ENCODE measurements at regions not wholly inside any gene's neighbourhood (a gene's known extent, or its start where the extent isn't known, plus 50 kb on each side); places are given as distances from the start of the nearest gene placed in this dataset.
A peak's percentile ranks its signal among the peaks of the same experiment; 100 is the strongest.

DNA sequence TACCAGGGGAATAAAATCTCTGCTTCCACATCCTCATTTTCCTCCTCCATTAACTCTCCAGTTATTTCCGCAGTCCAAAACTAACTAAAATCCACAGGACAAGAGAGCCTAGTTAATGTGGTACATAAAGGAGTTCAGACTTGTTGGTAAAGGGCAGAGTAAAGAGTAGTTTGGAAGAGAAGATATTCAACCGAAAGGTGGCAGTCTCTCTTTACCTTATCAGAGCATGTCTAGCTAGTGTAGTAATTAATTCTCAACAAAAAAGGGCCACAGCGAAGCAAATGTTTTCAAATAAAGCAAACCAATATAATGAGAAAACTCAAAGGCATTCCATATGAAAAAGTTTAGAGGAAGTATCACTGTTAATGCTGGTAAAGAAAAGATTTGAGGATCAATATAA, 286.5 kb downstream of the GLUD2 start:
- Histone ChIP-seq H3K4me2 (ENCODE audit: low read depth, low read length) (no peak overlapping the region), H3K27me3 (replicated peaks; ENCODE audit: insufficient read depth, low read length) (no peaks in the 10 kb centered on the region), H2AFZ (ENCODE audit: low read length) (no peak overlapping the region), H3F3A (ENCODE audit: insufficient read depth, low read length) (no peaks in the 10 kb centered on the region), H3K9me2 (replicated peaks; ENCODE audit: insufficient read depth, low read length) (no peaks in the 10 kb centered on the region), H3K36me3 (replicated peaks; ENCODE audit: insufficient read depth, low read length) (no peaks in the 10 kb centered on the region), H3K27ac (ENCODE audit: low read length) (no peak overlapping the region), H3K79me2 (ENCODE audit: low read length) (no peaks in the 10 kb centered on the region), H3K4me3 (ENCODE audit: low read length) (no peak overlapping the region), H3K9ac (ENCODE audit: low read length) (no peak overlapping the region), H3K9me3 (replicated peaks; ENCODE audit: insufficient read depth, low read length) (no peaks in the 10 kb centered on the region), H4K20me1 (ENCODE audit: insufficient read depth, low read length) (no peaks in the 10 kb centered on the region), H3K4me1 (ENCODE audit: low read length) (no peaks in the 10 kb centered on the region)
- peak; percentile 23 for DNase-seq
- TF ChIP-seq, protein P1, sequence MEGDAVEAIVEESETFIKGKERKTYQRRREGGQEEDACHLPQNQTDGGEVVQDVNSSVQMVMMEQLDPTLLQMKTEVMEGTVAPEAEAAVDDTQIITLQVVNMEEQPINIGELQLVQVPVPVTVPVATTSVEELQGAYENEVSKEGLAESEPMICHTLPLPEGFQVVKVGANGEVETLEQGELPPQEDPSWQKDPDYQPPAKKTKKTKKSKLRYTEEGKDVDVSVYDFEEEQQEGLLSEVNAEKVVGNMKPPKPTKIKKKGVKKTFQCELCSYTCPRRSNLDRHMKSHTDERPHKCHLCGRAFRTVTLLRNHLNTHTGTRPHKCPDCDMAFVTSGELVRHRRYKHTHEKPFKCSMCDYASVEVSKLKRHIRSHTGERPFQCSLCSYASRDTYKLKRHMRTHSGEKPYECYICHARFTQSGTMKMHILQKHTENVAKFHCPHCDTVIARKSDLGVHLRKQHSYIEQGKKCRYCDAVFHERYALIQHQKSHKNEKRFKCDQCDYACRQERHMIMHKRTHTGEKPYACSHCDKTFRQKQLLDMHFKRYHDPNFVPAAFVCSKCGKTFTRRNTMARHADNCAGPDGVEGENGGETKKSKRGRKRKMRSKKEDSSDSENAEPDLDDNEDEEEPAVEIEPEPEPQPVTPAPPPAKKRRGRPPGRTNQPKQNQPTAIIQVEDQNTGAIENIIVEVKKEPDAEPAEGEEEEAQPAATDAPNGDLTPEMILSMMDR (IDR thresholded peaks at IDR 0.05; ENCODE audit: low read length), result peak; percentile 23; the same call in 1 of the 2 replicates
- TF ChIP-seq EZH2phosphoT487 (IDR thresholded peaks at IDR 0.05; ENCODE audit: low read length), result no peak
- no peak for TF ChIP-seq EZH2 (optimal IDR thresholded peaks at IDR 0.05; ENCODE audit: low read depth, low read length)

DNA sequence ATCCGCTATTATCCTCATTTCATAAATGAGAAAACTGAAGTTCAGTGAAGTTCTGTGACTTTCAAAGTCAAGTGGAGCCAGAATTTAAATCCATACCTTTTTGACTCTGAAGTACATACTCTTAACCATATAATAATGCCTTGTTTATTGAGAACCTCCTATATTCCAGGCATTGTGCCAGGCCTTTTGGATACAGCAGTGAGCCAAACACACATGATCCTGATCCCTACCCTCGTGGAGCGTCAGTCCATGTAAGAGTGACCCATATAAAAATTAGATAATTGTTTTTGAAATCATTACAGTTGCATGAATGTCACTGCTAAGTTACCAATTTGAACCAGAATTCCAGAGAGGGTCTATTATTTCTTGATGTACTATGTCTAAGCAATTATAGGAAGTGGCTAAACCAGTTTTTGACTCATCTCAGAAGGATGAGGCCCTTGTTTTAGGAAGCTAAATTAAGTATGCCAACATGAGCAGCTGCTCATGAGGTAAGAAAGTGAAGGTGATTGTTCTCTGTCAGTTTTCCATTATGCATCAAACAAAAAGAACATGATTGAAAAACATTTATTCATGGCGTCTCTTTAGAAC, 289.5 kb downstream of the GLUD2 start:
- Histone ChIP-seq H4K20me1 (ENCODE audit: insufficient read depth, low read length) (no peaks in the 10 kb centered on the region), H3K9ac (ENCODE audit: low read length) (no peak overlapping the region), H3K9me2 (replicated peaks; ENCODE audit: insufficient read depth, low read length) (no peaks in the 10 kb centered on the region), H3K27me3 (replicated peaks; ENCODE audit: insufficient read depth, low read length) (no peaks in the 10 kb centered on the region), H3K4me3 (ENCODE audit: low read length) (no peak overlapping the region), H3K79me2 (ENCODE audit: low read length) (no peaks in the 10 kb centered on the region), H3K9me3 (replicated peaks; ENCODE audit: insufficient read depth, low read length) (no peaks in the 10 kb centered on the region), H3K4me1 (ENCODE audit: low read length) (no peaks in the 10 kb centered on the region), H3K36me3 (replicated peaks; ENCODE audit: insufficient read depth, low read length) (no peaks in the 10 kb centered on the region), H3K27ac (ENCODE audit: low read length) (no peak overlapping the region), H2AFZ (ENCODE audit: low read length) (no peak overlapping the region), H3F3A (ENCODE audit: insufficient read depth, low read length) (no peaks in the 10 kb centered on the region), H3K4me2 (ENCODE audit: low read depth, low read length) (no peak overlapping the region)
- TF ChIP-seq EZH2 (optimal IDR thresholded peaks at IDR 0.05; ENCODE audit: low read depth, low read length), result no peak
- TF ChIP-seq, protein P1 (IDR thresholded peaks at IDR 0.05; ENCODE audit: low read length), result no peak
- no peak for TF ChIP-seq EZH2phosphoT487 (IDR thresholded peaks at IDR 0.05; ENCODE audit: low read length)
- DNase-seq, result no peak

GRCh38 chrX:121337816-121338215, 290.4 kb downstream of the GLUD2 start:
- Histone ChIP-seq H2AFZ (ENCODE audit: low read length) (no peak overlapping the region), H3K27ac (ENCODE audit: low read length) (no peak overlapping the region), H3K79me2 (ENCODE audit: low read length) (no peaks in the 10 kb centered on the region), H3K4me2 (ENCODE audit: low read depth, low read length) (no peak overlapping the region), H3K9me2 (replicated peaks; ENCODE audit: insufficient read depth, low read length) (no peaks in the 10 kb centered on the region), H3K9ac (ENCODE audit: low read length) (no peak overlapping the region), H3K27me3 (replicated peaks; ENCODE audit: insufficient read depth, low read length) (no peaks in the 10 kb centered on the region), H3F3A (ENCODE audit: insufficient read depth, low read length) (no peaks in the 10 kb centered on the region), H3K36me3 (replicated peaks; ENCODE audit: insufficient read depth, low read length) (no peaks in the 10 kb centered on the region), H3K4me1 (ENCODE audit: low read length) (no peaks in the 10 kb centered on the region), H3K4me3 (ENCODE audit: low read length) (no peak overlapping the region), H4K20me1 (ENCODE audit: insufficient read depth, low read length) (no peaks in the 10 kb centered on the region), H3K9me3 (replicated peaks; ENCODE audit: insufficient read depth, low read length) (no peaks in the 10 kb centered on the region)
- DNase-seq, result no peak
- TF ChIP-seq, protein P1 (IDR thresholded peaks at IDR 0.05; ENCODE audit: low read length), result no peak
